Cardiac fibroblast (primary cell): ENCODE measurements at regions not wholly inside any gene's neighbourhood (a gene's known extent, or its start where the extent isn't known, plus 50 kb on each side); places are given as distances from the start of the nearest gene placed in this dataset.

ENCODE experiments used
- DNase-seq, 2 donors: peaks; one replicate each; pipeline versions ENCODE4 v3.0.0 to v3.0.0-alpha.2; 2010; ENCODE audit warnings: low read depth in 2 of 2
- H3K4me3 ChIP-seq, 2 donors: replicated peaks in 1 of 2; 1 replicate in 1 of 2; 2 replicates in 1 of 2; pipeline ENCODE4 v1.5.1; 2011; ENCODE audit warnings: low read depth in 2 of 2, low read length in 2 of 2, mild to moderate bottlenecking in 2 of 2, moderate library complexity in 1 of 2
- CTCF ChIP-seq: IDR thresholded peaks from one replicate; pipeline ENCODE4 v1.5.1; 2011; ENCODE audit warnings: low read depth, mild to moderate bottlenecking, low read length, inconsistent platforms

- no peak overlapping the region for H3K4me3 ChIP-seq
- DNase-seq = no peak
- no peak for TF ChIP-seq CTCF
Observed at GRCh38 chr11:109885006-109885405, 208.2 kb upstream of the ZC3H12C start.

DNA sequence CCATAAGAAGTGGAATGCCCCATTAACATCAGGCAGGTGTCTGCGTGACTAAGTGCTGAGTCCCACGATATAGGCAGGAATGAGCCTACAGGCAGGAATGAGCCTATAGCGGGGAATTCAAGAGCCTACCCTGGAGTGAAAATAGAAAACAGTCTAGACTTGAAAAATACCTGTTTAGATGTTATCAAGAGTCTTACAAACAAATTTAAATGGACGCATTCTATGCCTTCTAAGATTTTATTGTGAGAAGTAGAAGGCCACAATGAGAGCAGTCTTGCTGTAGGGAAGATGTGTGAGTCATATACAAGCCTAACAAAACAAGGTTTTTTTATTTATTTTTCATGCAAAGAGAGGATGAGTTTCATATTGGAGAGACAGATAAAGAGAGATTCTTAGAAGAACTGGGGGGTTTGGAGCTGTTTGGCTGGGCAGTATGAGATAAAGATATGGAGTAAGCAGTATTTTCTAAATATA is 200.8 kb upstream of the ZC3H12C start:
- no peak overlapping the region for H3K4me3 ChIP-seq
- TF ChIP-seq CTCF = no peak
- peak in 1 of 2 donors; percentile 8 for DNase-seq

GRCh38 chr11:109894242-109894641 is 198.9 kb upstream of the ZC3H12C start:
- no peak for DNase-seq
- no peak overlapping the region for H3K4me3 ChIP-seq
- no peak for TF ChIP-seq CTCF

- TF ChIP-seq CTCF = no peak
- H3K4me3 ChIP-seq = no peak overlapping the region
- no peak for DNase-seq
Observed at GRCh38 chr11:109898592-109898991, 194.6 kb upstream of the ZC3H12C start.

DNA sequence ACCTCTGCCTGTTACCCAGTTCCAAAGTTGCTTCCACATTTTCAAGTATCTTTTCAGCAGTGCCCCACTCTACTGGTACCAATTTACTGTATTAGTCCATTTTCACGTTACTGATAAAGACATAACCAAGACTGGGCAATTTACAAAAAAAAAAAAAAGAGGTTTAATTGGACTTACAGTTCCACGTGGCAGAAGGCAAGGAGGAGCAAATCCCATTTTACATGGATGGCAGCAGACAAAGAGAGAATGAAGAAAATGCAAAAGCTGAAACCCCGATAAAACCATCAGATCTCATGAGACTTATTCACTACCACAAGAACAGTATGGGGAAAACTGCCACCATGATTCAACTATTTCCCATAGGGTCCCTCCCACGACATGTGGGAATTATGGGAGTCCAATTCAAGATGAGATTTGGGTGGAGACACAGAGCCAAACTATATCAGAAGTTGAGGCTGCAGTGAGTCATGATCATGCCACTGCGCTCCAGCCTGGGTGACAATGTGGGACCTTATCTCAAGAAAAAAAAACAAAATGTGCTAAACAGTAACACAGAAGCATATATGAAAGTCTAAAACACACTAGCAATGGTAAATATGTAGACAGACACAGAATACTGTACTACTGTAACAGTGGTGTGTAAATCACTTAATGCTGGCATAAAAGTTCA is 190.3 kb upstream of the ZC3H12C start:
- peak in 1 of 2 donors; percentile 5 for DNase-seq
- no peak overlapping the region for H3K4me3 ChIP-seq
- no peak for TF ChIP-seq CTCF

GRCh38 chr11:109911488-109911887 is 181.7 kb upstream of the ZC3H12C start:
- TF ChIP-seq CTCF = no peak
- DNase-seq = peak in 1 of 2 donors; percentile 13
- no peak overlapping the region for H3K4me3 ChIP-seq

- DNase-seq = no peak
- no peak for TF ChIP-seq CTCF
- H3K4me3 ChIP-seq = no peak overlapping the region
Observed at GRCh38 chr11:109914038-109914437, 179.2 kb upstream of the ZC3H12C start.
